B cell (primary cell): ENCODE measurements at regions not wholly inside any gene's neighbourhood (a gene's known extent, or its start where the extent isn't known, plus 50 kb on each side); places are given as distances from the start of the nearest gene placed in this dataset.

Experiments
- ATAC-seq: fragments of 200-7000 bp; cut with Tn5 transposase; one replicate; pipeline ENCODE4 v1.10.0; 2021; ENCODE audit warnings: low read depth, mild to moderate bottlenecking, moderate number of reproducible peaks, moderate library complexity
- CTCF ChIA-PET: fragments of 350-600 bp; sonication (Branson Sonifier 250); formaldehyde crosslinking; loops from one replicate; lab custom pipeline; 2021; ENCODE audit warnings: antibody characterized with exemption, inconsistent platforms; lab: Charles Lee
- POLR2A ChIA-PET: fragments of 350-600 bp; sonication (Branson Sonifier 250); formaldehyde crosslinking; loops from one replicate; lab custom pipeline; 2021; ENCODE audit warnings: antibody characterized with exemption; lab: Charles Lee
- DNase-seq: peaks from one replicate; pipeline ENCODE4 v3.0.0; 2013
- H2AFZ ChIP-seq: 2 replicates; pipeline ENCODE4 v1.6.1; 2012; ENCODE audit warnings: mild to moderate bottlenecking, low read depth, low read length; ENCODE audit not compliant: insufficient read depth, poor library complexity, severe bottlenecking
- H3K27ac ChIP-seq, 2 donors: 1 replicate in 1 of 2; 2 replicates in 1 of 2; pipeline ENCODE4 v1.5.1; 2012 to 2013; ENCODE audit warnings: low read length in 2 of 2, mild to moderate bottlenecking in 2 of 2, moderate library complexity in 1 of 2
- H3K27me3 ChIP-seq, 4 experiments: fragments of 200-600 bp in 1 of 4; sonication (generic) in 1 of 4; replicated peaks in 1 of 4; 1 replicate in 2 of 4; 2 replicates in 2 of 4; pipeline versions ENCODE4 v1.6.1 to v1.7.0; 2013 to 2016; ENCODE audit warnings: low read length in 3 of 4, mild to moderate bottlenecking in 2 of 4, mixed read lengths in 1 of 4, moderate library complexity in 1 of 4; ENCODE audit not compliant: insufficient read depth in 4 of 4, control insufficient read depth in 3 of 4; ENCODE audit errors: control extremely low read depth in 1 of 4
- H3K36me3 ChIP-seq, 2 experiments: replicated peaks in 1 of 2; 1 replicate in 1 of 2; 2 replicates in 1 of 2; pipeline versions ENCODE4 v1.6.1 to v1.7.1; 2013; ENCODE audit warnings: low read length in 1 of 2; ENCODE audit not compliant: insufficient read depth in 2 of 2, control insufficient read depth in 1 of 2; ENCODE audit errors: control extremely low read depth in 1 of 2, extremely low read depth in 1 of 2
- H3K4me1 ChIP-seq, 2 donors: fragments of 200-600 bp in 1 of 2; sonication (generic) in 1 of 2; 1 replicate in 1 of 2; 2 replicates in 1 of 2; pipeline versions ENCODE4 v1.5.1 to v1.6.1; 2013 to 2017; ENCODE audit warnings: low read length in 2 of 2; ENCODE audit not compliant: control insufficient read depth in 2 of 2, insufficient read depth in 2 of 2
- H3K4me2 ChIP-seq: replicated peaks from 2 replicates; pipeline ENCODE3; 2012; ENCODE audit warnings: mild to moderate bottlenecking, low read depth, low read length; ENCODE audit not compliant: poor library complexity, severe bottlenecking
- H3K4me3 ChIP-seq, 5 experiments: fragments of 200-600 bp in 1 of 5; sonication (generic) in 1 of 5; 1 replicate in 3 of 5; 2 replicates in 2 of 5; pipeline versions ENCODE4 v1.5.1 to v1.7.0; 2011 to 2016; ENCODE audit warnings: low read length in 4 of 5, mild to moderate bottlenecking in 4 of 5, low read depth in 2 of 5, control low read depth in 1 of 5, moderate library complexity in 1 of 5; ENCODE audit not compliant: insufficient read depth in 1 of 5; ENCODE audit errors: control extremely low read depth in 1 of 5, extremely low read depth in 1 of 5
- H3K79me2 ChIP-seq: fragments of 200-600 bp; sonication (generic); one replicate; pipeline ENCODE4 v1.6.0; 2016; ENCODE audit warnings: low read length; ENCODE audit not compliant: control insufficient read depth, insufficient read depth
- H3K9ac ChIP-seq: fragments of 200-600 bp; sonication (generic); 2 replicates; pipeline ENCODE4 v1.6.1; 2017; ENCODE audit warnings: mild to moderate bottlenecking, low read length, moderate library complexity
- H3K9me3 ChIP-seq, 3 donors: one replicate each; pipeline versions ENCODE4 v1.6.1 to v1.7.1; 2013; ENCODE audit warnings: low read length in 2 of 3; ENCODE audit not compliant: control insufficient read depth in 2 of 3, insufficient read depth in 1 of 3; ENCODE audit errors: control extremely low read depth in 1 of 3
- H4K20me1 ChIP-seq: 2 replicates; pipeline ENCODE4 v1.6.0; 2012; ENCODE audit warnings: mild to moderate bottlenecking, low read length; ENCODE audit not compliant: insufficient read depth, control insufficient read depth, poor library complexity, severe bottlenecking
- H3K27ac Mint-ChIP-seq: one replicate; pipeline ENCODE4 v1.8.0; 2021; ENCODE audit warnings: mixed read lengths
- H3K27me3 Mint-ChIP-seq: one replicate; pipeline ENCODE4 v1.8.0; 2021; ENCODE audit warnings: mixed read lengths
- H3K4me1 Mint-ChIP-seq: one replicate; pipeline ENCODE4 v1.8.0; 2021; ENCODE audit warnings: mixed read lengths
- H3K4me3 Mint-ChIP-seq: one replicate; pipeline ENCODE4 v1.8.0; 2021; ENCODE audit warnings: mixed read lengths
- H3K9me3 Mint-ChIP-seq: one replicate; pipeline ENCODE4 v1.8.0; 2022; ENCODE audit warnings: mixed read lengths; ENCODE audit not compliant: insufficient read depth
- CTCF ChIP-seq: fragments of 200-600 bp; IDR thresholded peaks from one replicate; pipeline ENCODE4 v1.8.0; 2022; ENCODE audit warnings: antibody characterized with exemption, mild to moderate bottlenecking
- EZH2 ChIP-seq: IDR thresholded peaks from 2 replicates; pipeline ENCODE4 v1.6.1; 2012; ENCODE audit warnings: borderline replicate concordance, low read depth, mild to moderate bottlenecking, moderate library complexity, low read length; ENCODE audit not compliant: insufficient read depth, poor library complexity, severe bottlenecking
- WGBS: methylation state at CpG from one replicate; pipeline ENCODE4 v1.1.5; 2013; ENCODE audit warnings: missing lambda C conversion rate; ENCODE audit not compliant: insufficient coverage; 5-methylcytosine and 5-hydroxymethylcytosine counted together
- intact Hi-C: fragments of 100-400 bp; cut with micrococcal nuclease; formaldehyde crosslinking; loops from one replicate; pipeline ENCODE4 v1.10.0; 2022

DNA sequence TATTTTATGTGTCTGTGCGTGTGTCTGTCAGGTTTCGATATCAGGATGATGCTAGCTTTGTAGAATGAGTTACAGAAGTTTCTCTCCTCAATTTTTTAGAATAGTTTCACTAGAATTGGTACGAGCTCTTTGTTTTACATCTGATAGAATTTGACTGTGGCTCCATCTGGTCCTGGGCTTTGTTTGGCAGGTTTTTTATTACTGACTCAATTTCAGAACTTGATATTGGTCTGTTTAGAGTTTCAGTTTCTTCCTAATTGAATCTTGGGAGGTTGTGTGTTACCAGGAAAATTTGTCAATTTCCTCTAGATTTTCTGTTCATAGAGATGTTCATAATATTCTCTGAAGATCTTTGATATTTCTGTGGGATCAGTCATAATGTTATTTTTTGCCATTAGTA lies 289.4 kb upstream of the COL3A1 start:
- ChIA-PET CTCF (no interaction called here), POLR2A (no interaction called here)
- H3K79me2 ChIP-seq, result no peaks in the 10 kb centered on the region
- no peak overlapping the region for H3K27ac ChIP-seq
- no peaks in the 10 kb centered on the region for H3K27me3 ChIP-seq
- no peaks in the 10 kb centered on the region for H3K36me3 ChIP-seq
- 100% methylated on average over 1 of the region's 3 CpGs for WGBS
- no peaks in the 10 kb centered on the region for H3K27me3 Mint-ChIP-seq
- H3K9ac ChIP-seq, result no peak overlapping the region
- DNase-seq, result no peak
- no peaks in the 10 kb centered on the region for H3K4me1 Mint-ChIP-seq
- no peaks in the 10 kb centered on the region for H3K9me3 Mint-ChIP-seq
- no peak overlapping the region for H3K4me3 Mint-ChIP-seq
- H4K20me1 ChIP-seq, result no peaks in the 10 kb centered on the region
- H3K27ac Mint-ChIP-seq, result no peak overlapping the region
- intact Hi-C loops, result no loop called here
- TF ChIP-seq CTCF, result no peak
- TF ChIP-seq EZH2, result no peak
- H3K4me1 ChIP-seq, result no peaks in the 10 kb centered on the region
- ATAC-seq, result no peak
- no peaks in the 10 kb centered on the region for H3K9me3 ChIP-seq
- no peak overlapping the region for H3K4me2 ChIP-seq
- H2AFZ ChIP-seq, result no peak overlapping the region
- H3K4me3 ChIP-seq, result no peak overlapping the region

DNA sequence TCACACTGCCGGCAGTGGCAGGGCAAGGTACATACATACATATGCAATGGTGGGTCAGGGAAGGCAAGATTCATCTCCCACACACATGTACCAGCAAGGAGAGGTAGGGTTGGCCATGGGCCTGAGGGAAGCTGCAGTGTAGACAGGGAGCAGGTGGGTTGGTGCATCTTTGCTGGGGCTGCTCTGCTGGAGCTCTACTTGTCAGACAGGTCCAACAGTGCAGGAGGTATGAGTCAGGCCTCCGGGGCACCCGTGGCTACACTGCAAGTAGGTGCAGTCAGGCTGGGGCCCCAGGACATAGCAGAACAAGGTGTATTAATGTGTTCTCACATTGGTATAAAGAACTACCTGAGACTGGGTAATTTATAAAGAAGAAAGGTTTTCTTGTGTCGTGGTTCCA lies 281.1 kb upstream of the COL3A1 start:
- no peak overlapping the region for H3K9ac ChIP-seq
- H3K4me1 Mint-ChIP-seq, result no peaks in the 10 kb centered on the region
- CTCF ChIA-PET, result no interaction called here
- WGBS, result 90% methylated on average over 4 of the region's 4 CpGs
- ATAC-seq, result no peak
- no peak overlapping the region for H3K4me3 ChIP-seq
- H3K9me3 ChIP-seq, result peaks cover 0 to 9% (median 0%) of the 10 kb centered on the region in 3 donors
- TF ChIP-seq CTCF (no peak), EZH2 (no peak)
- no peak overlapping the region for H2AFZ ChIP-seq
- H3K4me3 Mint-ChIP-seq, result no peak overlapping the region
- no peak overlapping the region for H3K27ac ChIP-seq
- no peaks in the 10 kb centered on the region for H3K27me3 ChIP-seq
- no peaks in the 10 kb centered on the region for H3K27me3 Mint-ChIP-seq
- H3K4me2 ChIP-seq, result no peak overlapping the region
- H3K27ac Mint-ChIP-seq, result no peak overlapping the region
- H3K9me3 Mint-ChIP-seq, result peaks cover 7% of the 10 kb centered on the region
- intact Hi-C loops, result no loop called here
- H3K36me3 ChIP-seq, result no peaks in the 10 kb centered on the region
- POLR2A ChIA-PET, result no interaction called here
- DNase-seq, result no peak
- H4K20me1 ChIP-seq, result no peaks in the 10 kb centered on the region
- no peaks in the 10 kb centered on the region for H3K79me2 ChIP-seq
- no peaks in the 10 kb centered on the region for H3K4me1 ChIP-seq
